HL-60 (cell line): ENCODE measurements at regions not wholly inside any gene's neighbourhood (a gene's known extent, or its start where the extent isn't known, plus 50 kb on each side); places are given as distances from the start of the nearest gene placed in this dataset.

Experiments used
- DNase-seq, 2 experiments: peaks; one replicate each; pipeline ENCODE4 v3.0.0-alpha.2; 2010 to 2020; ENCODE audit warnings: low read depth in 1 of 2, low spot score in 1 of 2
- H3K27ac ChIP-seq: fragments of 250-450 bp; sonication (Bioruptor Pico); replicated peaks from 2 replicates; pipeline ENCODE4 v1.5.1; 2020; ENCODE audit warnings: mild to moderate bottlenecking, moderate library complexity
- H3K27me3 ChIP-seq: fragments of 250-450 bp; sonication (Bioruptor Pico); 2 replicates; pipeline ENCODE4 v1.5.1; 2021; ENCODE audit warnings: mild to moderate bottlenecking, moderate library complexity; ENCODE audit not compliant: insufficient read depth, poor library complexity, severe bottlenecking
- H3K4me3 ChIP-seq: replicated peaks from 2 replicates; pipeline ENCODE4 v1.5.1; 2011; ENCODE audit warnings: mild to moderate bottlenecking, control low read depth, low read length; ENCODE audit not compliant: insufficient read depth
- CTCF ChIP-seq: IDR thresholded peaks from one replicate; pipeline ENCODE4 v1.5.1; 2011; ENCODE audit warnings: low read length, control low read depth, inconsistent platforms; ENCODE audit not compliant: insufficient read depth
- GABPA ChIP-seq: IDR thresholded peaks from 2 replicates; pipeline ENCODE4 v1.6.1; 2012; ENCODE audit warnings: low read depth
- POLR2AphosphoS5 ChIP-seq: IDR thresholded peaks from 2 replicates; pipeline ENCODE4 v1.6.1; 2012; ENCODE audit warnings: low read depth
- REST ChIP-seq: IDR thresholded peaks from 2 replicates; pipeline ENCODE4 v1.6.1; 2012; ENCODE audit warnings: low read depth; ENCODE audit not compliant: insufficient replicate concordance
- SPI1 ChIP-seq: IDR thresholded peaks from 2 replicates; pipeline ENCODE4 v1.6.1; 2012; ENCODE audit warnings: low read depth, mild to moderate bottlenecking, borderline replicate concordance

GRCh38 chr6:114541794-114542193 is 199.0 kb upstream of the HS3ST5 start:
- H3K27ac ChIP-seq, result no peak overlapping the region
- no peak overlapping the region for H3K4me3 ChIP-seq
- no peak for DNase-seq
- H3K27me3 ChIP-seq, result no peaks in the 10 kb centered on the region
- no peak for TF ChIP-seq POLR2AphosphoS5
- no peak for TF ChIP-seq SPI1
- TF ChIP-seq CTCF, result no peak
- no peak for TF ChIP-seq REST
- TF ChIP-seq GABPA, result no peak

- TF ChIP-seq SPI1 (no peak), REST (no peak), POLR2AphosphoS5 (no peak), GABPA (no peak), CTCF (no peak)
- H3K27me3 ChIP-seq, result no peaks in the 10 kb centered on the region
- DNase-seq, result no peak
- H3K27ac ChIP-seq, result no peak overlapping the region
- H3K4me3 ChIP-seq, result no peak overlapping the region
Measured at GRCh38 chr6:114537977-114538376, 195.2 kb upstream of the HS3ST5 start.

DNA sequence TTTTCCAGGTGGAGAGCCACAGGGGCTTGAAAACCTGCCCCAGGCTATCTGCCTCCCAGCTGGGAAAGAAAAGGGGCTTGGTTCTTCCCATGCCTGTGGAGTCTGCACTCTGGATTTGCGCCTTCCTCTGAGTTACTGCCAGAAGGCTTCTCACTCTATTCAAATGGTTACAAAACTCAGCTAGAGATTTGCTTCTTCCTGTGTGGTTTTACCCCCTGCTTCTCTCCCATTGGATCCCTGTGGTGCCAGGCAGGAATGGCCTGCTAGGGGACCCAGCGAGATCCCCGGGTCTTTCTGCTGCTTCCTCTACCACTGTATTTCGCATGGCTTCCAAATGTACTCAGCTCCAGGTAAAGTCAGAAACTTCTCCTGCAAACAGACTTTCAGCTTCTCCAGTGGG is 192.0 kb upstream of the HS3ST5 start:
- H3K27me3 ChIP-seq, result no peaks in the 10 kb centered on the region
- H3K27ac ChIP-seq, result no peak overlapping the region
- DNase-seq, result no peak
- H3K4me3 ChIP-seq, result no peak overlapping the region
- TF ChIP-seq POLR2AphosphoS5, result no peak
- TF ChIP-seq CTCF, result no peak
- no peak for TF ChIP-seq SPI1
- no peak for TF ChIP-seq REST
- no peak for TF ChIP-seq GABPA
